HPDE6-E6E7 (cell line): ENCODE measurements at regions not wholly inside any gene's neighbourhood (a gene's known extent, or its start where the extent isn't known, plus 50 kb on each side); places are given as distances from the start of the nearest gene placed in this dataset.
"Not testable (repeated sequence)": the region's sequence is repeated elsewhere in the genome, so short reads cannot be mapped to it uniquely, and the experiment has no call there.

ENCODE experiments used
- DNase-seq: peaks from one replicate; pipeline ENCODE4 v3.0.0; 2011; ENCODE audit warnings: missing footprints; ENCODE audit errors: extremely low spot score

DNA sequence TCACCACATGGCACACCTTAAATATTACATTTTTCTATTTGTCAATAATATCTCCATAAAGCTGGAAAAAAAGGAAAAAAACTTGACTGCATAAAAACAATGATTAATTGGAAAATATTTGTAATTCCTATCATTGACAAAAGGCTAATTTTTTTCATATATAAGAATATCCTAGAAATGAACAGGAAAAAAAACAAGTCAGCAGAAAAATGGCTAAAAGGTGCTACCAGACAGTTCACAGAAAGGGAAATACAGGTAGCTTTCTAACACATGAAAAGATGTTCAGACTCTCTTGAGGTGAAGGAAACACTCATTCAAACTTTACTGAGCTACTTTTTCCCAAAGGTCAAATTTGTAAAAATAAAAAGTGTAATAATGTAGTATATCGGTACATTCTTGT is 104.1 kb upstream of the SCAF8 start:
- no peak for DNase-seq

DNA sequence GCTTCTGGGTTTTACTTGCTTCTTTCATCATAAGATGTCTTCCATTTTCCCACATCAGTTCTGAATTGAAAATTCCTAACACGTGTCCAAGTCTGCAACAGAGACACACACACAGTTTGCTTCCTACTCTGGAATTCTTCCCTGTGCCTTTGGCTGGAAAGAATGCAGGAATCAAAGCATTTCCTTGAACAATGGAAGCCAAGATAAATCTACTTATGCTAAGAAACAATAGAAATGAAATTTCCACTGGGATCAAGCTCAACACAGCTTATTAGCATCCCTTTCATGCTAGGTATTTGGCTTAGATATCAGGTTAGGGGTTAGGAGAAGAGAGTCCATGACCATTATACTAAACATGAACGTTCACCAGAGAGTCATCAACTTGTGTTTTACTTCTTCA is 101.1 kb upstream of the SCAF8 start:
- DNase-seq = no peak

DNA sequence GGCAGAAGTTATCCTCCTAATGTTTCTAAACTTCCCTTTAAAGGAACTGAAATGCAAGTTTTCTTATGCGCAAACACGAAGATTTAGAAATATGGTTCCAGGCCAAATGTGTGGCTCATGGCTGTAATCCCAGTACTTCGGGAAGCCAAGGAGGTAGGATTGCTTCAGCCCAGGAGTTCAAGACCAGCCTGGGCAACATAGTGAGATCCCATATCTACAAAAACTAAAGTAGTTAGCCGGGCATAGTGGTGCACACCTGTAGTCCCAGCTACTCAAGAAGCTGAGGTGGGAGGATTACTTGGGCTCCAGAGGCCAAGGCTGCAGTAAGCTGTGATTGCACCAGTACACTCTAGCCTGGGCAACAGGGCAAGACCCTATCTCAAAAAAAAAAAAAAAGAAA is 95.8 kb upstream of the SCAF8 start:
- DNase-seq = no peak

DNA sequence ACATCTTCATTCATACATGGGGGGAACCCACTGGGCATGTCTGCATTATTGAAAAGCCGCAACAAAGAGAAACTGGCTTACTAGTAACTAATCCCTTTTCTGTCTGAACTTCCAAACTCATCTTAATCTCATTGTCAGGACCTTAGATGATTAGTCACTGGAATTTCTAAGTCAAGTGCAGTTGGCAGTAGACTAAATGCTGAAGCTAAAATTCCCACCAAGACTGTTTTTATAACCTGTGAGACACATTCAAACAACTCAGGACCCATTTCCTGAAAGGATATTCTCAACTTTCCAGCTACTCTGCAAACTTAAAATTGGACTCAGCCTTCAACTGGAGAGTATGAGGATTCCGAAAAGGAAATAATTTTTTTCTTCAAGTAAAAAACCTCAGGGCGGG is 94.8 kb upstream of the SCAF8 start:
- DNase-seq = no peak

DNA sequence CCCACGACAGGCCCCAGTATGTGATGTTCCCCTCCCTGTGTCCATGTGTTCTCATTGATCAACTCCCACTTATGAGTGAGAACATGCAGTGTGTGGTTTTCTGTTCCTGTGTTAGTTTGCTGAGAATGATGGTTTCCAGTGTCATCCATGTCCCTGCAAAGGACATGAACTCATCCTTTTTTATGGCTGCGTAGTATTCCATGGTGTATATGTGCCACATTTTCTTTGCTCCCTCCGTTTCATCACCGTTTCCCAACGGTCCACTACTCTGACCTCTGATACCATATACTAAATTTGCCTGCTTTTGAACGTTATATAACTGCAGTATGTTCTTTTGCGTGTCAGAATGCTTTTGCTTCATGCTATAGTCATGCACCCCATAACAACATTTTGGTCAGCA is 94.0 kb upstream of the SCAF8 start:
- not testable (repeated sequence) for DNase-seq

DNA sequence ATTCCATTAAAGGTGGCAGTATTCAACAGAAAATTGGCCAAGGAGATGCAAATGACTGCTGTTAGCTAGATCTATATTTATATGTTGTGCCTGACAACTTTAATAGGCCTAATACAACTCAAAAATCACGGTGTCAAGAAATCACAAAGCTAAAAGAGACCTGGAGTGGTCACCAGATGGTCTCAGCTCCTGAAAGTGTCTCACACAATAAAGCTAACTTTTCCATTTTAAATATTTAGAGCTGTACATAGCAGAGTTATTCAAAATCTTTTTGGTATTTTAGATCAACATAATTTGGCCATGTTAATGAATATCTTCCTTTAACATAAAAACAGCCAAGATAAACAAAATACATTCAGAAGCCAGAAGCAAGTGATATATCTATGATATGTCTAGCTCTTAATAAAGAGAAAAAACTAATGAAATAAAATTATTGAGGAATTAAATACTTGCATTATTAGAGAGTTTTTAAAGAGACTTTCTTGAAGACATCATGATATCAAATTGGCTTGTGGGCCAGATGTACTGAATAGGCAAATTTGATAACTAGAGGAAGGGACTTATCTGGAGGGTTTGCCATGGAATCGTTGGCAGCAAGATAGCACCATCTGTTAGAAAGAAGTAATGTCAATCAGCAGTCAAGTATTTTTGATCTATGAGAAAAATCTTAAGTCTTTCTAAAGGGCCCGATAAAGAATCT is 84.9 kb upstream of the SCAF8 start:
- no peak for DNase-seq

DNA sequence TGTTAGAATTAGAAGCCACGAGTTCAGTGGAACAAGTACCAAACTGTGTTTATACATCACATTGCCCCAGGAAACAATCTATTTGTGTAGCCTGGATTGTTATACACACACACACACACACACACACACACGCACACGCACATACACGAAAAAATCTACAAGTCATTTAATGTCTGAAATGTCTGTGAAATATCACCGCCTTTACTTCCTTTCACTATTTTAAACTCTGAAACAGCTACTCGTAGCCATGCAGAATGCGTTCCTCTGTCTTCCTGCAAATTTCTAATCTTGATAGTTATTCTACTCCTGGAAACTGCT is 84.4 kb upstream of the SCAF8 start:
- DNase-seq = no peak

DNA sequence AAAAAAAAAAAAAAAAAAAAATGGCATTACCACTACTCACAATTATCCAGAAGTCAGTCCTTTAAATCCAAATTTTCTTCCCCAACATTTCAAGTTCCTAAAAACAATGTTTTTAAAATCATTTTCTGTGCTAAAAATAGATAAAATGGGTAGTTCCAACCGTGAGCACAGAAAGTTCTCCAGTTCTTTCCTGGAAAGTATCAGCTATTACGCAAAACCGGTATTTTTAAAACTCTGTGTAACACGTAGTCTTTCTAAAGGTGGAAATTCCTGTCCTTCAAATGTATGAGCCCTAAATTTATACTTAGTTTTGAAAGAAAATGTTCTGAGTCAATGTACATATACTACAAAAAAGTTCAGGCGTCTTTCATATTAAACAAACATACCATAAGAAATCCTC is 83.5 kb upstream of the SCAF8 start:
- DNase-seq = no peak

DNA sequence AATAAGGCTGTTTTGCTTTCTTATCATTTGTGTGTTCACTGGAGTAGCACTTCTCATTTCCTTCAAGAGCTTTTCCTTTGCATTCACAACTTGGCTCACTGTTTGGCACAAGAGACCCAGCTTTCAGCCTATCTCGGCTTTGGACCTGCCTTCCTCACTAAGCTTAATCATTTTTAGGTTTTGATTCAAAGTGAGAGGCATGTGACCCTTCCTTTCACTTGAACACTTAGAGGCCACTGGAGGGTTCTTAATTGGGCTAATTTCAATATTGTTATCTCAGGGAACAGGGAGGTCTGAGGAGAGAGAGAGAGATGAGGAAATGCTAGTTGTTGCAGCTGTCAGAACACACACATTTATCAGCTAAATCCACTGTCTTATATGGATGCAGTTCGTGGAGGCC is 82.9 kb upstream of the SCAF8 start:
- DNase-seq = no peak

DNA sequence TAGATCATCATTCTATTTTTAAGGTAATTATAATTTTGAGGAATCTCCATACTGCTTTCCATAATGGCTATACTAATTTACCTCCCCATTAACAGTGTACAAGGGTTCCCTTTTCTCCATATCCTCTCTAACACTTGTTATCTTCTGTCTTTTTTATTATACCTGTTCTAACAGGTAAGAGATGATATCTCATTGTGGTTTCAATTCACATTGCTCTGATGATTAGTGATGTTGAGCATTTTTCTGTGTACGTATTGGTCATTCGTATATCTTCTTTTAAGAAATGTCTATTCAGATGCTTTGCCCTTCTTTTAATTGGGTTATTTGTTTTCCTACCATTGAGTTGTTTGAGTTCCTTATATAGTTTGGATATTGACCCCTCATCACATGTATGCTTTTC is 81.6 kb upstream of the SCAF8 start:
- no peak for DNase-seq

DNA sequence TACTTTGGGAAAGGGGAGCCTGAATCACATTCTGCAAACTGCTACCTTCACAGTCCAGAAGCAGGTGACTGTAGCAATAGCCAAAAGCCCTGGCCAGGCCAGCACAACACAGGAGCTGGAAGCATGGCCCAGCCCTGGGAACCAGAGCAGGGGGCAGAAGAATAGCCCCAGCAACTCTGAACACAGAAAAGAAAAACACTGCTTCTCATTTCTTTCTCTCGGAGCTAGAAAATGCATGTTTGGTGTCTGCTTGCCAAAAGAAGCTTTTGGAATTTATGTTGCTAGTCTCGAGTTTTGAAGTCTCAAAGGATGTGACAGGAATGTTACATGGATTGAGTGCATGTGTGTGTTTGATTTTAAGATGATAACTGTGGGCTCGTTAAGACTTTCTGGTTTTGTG is 79.8 kb upstream of the SCAF8 start:
- DNase-seq = no peak

DNA sequence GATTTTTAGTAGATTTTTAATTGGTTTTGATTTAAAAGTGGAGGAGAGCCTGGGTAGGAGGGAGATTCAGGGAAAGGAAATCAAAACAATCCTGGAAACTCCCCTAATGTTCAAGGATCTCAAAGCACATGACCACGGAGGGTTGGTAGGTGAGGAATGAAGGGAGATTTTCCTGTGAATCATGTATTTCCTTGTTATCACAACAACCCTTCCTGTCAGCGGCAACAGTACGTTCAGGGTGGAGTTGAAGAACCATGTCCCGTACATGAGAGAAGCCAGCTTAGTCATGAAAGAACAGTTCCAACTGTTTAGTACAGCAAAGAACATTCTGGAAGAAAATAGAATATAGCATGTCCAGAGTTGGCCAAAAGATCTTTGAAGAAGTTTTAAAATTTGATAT is 79.4 kb upstream of the SCAF8 start:
- peak; percentile 73 for DNase-seq

DNA sequence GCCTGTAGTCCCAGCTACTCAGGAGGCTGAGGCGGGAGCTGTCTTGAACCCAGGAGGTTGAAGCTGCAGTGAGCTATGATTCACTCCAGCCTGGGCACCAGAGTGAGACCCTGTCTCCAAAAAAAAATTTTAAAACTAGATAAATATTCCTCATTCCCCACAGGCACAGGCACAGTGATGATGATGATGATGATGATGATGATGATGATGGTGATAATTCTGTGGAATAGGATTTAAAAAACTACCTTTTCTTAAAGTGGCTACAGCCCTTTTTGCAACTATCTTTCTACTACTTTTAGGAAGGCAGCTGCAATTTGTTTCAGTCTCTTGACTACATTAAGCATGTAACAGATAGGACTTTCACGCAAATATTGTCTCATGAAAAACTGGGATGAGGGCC is 76.6 kb upstream of the SCAF8 start:
- no peak for DNase-seq

DNA sequence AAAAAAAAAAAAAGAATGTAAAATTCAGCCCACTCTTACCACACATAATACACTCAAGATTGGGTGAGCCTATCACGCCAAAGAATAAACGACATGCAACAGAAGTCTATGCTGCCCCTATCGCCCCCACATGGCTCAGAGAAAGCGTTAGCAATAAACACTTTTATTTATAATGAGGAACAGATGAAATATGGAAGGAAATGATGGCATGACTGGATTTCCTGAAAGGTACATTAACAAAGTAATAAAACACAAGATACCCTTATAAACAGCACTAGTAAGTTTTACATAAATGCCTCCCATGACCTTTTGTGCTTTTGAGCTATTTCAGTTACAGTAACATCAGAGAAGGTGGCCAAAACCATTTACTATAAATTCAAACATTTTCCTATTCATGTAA is 71.4 kb upstream of the SCAF8 start:
- DNase-seq = no peak

DNA sequence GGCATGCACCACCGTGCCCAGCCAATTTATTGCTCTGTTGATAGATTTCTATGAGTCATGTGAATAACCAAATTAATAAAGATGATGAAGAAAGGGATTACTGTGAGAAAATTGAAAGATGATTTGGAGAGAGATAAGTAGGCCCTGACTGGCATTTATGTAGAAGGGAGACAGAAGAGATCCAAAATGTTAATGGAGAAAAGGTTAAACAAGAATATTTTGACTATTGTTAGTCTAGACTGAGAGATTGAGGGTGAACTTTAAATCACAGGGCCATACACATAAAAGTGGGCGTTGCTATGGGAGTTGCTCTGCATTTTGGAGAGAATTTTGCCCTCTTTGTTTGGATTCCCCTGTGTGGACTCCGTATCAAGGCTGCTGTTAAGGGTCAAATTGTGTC is 68.9 kb upstream of the SCAF8 start:
- DNase-seq = no peak

DNA sequence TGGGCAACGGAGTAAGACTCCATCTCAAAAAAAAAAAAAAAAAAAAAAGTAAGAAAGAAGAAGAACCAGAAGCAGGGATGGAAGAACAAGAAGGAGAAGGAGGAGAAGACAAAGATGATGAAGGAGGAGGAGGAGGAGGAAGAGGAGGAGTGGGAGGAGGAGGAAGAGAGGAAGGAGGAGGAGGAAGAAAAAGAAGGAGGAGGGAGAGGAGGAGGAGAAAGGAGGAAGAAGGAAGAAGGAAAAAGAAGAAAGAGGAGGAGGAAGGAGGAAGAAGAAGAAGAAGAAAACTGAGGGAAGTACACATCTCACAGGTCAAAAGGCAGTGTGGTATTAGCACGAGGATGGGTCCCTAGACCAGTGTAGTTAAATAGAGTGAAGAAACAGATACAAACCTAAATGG is 65.1 kb upstream of the SCAF8 start:
- DNase-seq = no peak

DNA sequence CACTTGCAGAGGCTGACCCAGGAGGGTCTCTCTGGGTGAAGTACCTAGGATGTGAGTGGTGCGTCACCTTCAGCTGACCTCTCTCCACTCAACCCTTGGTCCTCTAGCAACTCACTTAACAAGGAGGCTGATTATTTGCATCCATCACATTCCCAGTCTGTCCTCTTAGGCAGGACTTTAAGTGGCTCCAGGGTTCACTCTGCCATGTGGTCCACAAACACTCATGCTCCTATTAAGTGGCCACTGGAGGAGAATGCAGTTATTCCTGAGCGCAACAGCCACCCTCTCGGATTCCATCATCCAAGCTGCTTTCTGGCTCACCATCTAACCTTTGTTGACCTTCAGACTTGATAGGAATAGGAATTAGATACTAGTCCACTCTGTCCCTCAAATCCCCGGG is 61.1 kb upstream of the SCAF8 start:
- no peak for DNase-seq

DNA sequence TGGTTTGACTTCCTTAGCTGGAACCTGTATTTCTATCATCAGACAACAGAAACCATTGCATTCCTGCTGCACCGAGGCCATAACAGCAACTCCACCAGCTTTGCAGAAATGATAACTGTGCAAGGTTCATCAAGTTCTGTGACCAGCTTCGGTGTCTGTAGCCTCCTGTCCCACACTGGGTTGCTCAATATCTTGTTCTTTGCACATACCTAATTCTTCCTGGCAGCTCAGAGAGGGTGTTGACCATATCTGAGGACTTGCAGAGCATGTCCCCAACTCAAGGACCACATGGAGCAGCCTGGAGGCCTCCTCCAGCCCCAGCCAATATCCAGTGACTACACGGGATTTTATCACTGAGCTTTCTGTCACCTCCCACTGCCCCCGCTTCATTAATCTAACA is 59.3 kb upstream of the SCAF8 start:
- no peak for DNase-seq

DNA sequence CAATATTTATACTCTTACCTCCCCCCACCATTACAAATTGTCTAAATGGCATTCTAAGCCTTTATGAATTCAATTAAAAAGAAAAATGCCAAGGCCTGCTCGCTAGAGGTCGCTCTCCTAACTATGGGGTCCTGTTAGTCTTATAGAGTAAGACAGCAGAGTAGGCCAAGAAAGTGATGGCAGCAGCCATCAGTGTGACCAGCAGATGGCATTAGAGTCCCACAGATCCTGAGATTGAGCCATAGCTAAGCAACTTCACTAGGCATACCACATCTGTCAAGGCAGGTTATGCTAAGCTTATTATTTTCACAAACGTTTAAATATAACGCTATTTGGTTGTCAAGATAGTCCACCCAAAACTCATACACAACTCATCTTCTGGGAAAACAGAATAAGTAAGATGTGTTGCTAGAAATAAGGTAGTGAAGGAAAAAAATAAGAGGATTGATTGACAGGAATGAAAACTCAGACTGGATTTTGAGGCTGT is 57.6 kb upstream of the SCAF8 start:
- DNase-seq = peak; percentile 93

DNA sequence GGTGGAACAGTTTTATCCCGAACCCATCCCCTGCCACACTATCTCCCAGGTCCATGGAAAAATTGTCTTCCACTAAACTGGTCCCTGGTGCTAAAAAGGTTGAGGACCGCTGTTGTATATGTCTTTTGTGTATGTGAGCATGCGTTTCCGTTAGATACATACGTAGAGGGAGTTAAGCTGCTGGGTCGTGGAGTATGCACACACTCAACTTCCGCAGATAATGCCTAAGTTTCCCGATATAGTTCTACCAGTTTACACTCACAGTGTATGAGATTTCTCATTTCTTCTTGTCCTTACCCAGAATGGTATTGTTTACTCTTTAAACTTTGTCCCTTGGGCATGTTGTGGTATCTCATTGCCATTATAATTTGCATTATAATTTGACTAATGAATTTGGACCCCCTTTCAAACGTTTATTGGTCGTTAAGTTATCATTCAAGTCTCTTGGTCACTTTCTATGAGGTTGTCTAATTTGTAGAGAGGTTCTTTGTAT is 50.5 kb upstream of the SCAF8 start:
- DNase-seq = no peak
